ENCODE measurements at regions not wholly inside any gene's neighbourhood (a gene's known extent, or its start where the extent isn't known, plus 50 kb on each side); places are given as distances from the start of the nearest gene placed in this dataset.

DNA sequence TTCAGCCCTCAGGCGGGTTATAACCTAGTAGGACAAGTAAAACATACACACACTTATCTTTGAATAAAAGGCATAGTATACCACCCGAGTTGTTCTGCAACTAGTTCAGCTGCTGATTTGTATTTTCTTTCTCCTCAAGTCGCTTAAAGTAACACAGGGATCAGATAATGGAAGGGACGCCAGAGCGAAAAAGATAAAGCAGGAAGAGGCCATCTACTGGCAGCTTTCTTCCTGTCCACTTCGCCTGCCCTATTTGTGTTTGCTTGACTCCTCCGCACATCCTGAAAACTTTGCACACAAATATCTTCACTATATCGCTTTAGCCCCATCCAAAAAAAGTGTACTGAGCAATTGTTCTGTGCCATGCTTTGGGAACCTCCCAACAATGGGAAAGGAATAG is 238.0 kb upstream of the SOX21 start:
- no peaks in the 10 kb centered on the region for H3K9me3 ChIP-seq (ENCODE audit: low read length)
- H4K20me1 ChIP-seq (ENCODE audit: insufficient read depth), result no peaks in the 10 kb centered on the region
- no peaks in the 10 kb centered on the region for H3K79me2 ChIP-seq (replicated peaks; ENCODE audit: insufficient read depth, low read length)
- H3K27me3 ChIP-seq (ENCODE audit: insufficient read depth, low read depth, low read length), result no peaks in the 10 kb centered on the region
- H2AFZ ChIP-seq (ENCODE audit: low read depth, low read length), result no peak overlapping the region
- peaks cover 4% of the 10 kb centered on the region for H3F3A ChIP-seq (ENCODE audit: insufficient read depth, low read length, poor library complexity, severe bottlenecking)
- TF ChIP-seq TAF1 (IDR thresholded peaks at IDR 0.05; ENCODE audit: low read depth), result no peak
- no peak for TF ChIP-seq CTCF (IDR thresholded peaks at IDR 0.05; ENCODE audit: poor library complexity, severe bottlenecking)
- TF ChIP-seq SMC3 (conservative IDR thresholded peaks at IDR 0.05; ENCODE audit: poor library complexity), result no peak
- TF ChIP-seq RAD21 (conservative IDR thresholded peaks at IDR 0.05), result no peak
- TF ChIP-seq EP300 (conservative IDR thresholded peaks at IDR 0.05; ENCODE audit: poor library complexity, severe bottlenecking), result no peak
- TF ChIP-seq REST (IDR thresholded peaks at IDR 0.05; ENCODE audit: borderline replicate concordance), result no peak
- no peak for TF ChIP-seq EZH2 (IDR thresholded peaks at IDR 0.05; ENCODE audit: borderline replicate concordance, insufficient read depth, low read length, poor library complexity, severe bottlenecking)
- H3K9me2 ChIP-seq (ENCODE audit: insufficient read depth, low read length), result no peaks in the 10 kb centered on the region
- H3K27ac ChIP-seq (ENCODE audit: low read length), result no peak overlapping the region
- H3K4me2 ChIP-seq (ENCODE audit: low read length), result no peak overlapping the region
- no peak overlapping the region for H3K9ac ChIP-seq (ENCODE audit: low read length)
- no peak overlapping the region for H3K4me3 ChIP-seq (ENCODE audit: low read length)
- H3K36me3 ChIP-seq (ENCODE audit: insufficient read depth, low read length), result no peaks in the 10 kb centered on the region

DNA sequence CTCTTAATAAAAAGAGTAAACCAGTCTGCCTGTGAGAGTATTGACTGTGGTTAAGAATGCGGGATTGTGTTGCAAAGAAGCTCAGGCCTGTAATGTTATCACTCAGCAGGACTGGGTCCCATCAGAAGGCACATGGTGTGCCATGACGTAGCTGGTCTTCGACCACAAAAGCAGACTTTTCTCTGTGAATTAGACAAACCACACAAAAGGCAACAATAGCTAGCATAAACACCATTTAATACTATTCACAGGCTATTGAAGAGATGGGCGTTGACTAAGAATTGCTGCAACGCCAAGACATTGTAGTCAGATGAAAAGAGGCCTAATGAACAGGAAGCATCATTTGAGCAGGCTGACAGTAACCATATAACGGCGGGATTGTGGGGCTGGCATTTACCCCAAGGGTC is 235.6 kb upstream of the SOX21 start:
- no peaks in the 10 kb centered on the region for H3K9me3 ChIP-seq (ENCODE audit: low read length)
- H3F3A ChIP-seq (ENCODE audit: insufficient read depth, low read length, poor library complexity, severe bottlenecking), result peaks cover 4% of the 10 kb centered on the region
- H3K4me3 ChIP-seq (ENCODE audit: low read length), result no peak overlapping the region
- no peaks in the 10 kb centered on the region for H3K27me3 ChIP-seq (ENCODE audit: insufficient read depth, low read depth, low read length)
- TF ChIP-seq TAF1 (IDR thresholded peaks at IDR 0.05; ENCODE audit: low read depth), result no peak
- TF ChIP-seq EZH2 (IDR thresholded peaks at IDR 0.05; ENCODE audit: borderline replicate concordance, insufficient read depth, low read length, poor library complexity, severe bottlenecking), result no peak
- no peak for TF ChIP-seq SMC3 (conservative IDR thresholded peaks at IDR 0.05; ENCODE audit: poor library complexity)
- TF ChIP-seq RAD21 (conservative IDR thresholded peaks at IDR 0.05), result no peak
- no peak for TF ChIP-seq EP300 (conservative IDR thresholded peaks at IDR 0.05; ENCODE audit: poor library complexity, severe bottlenecking)
- no peak for TF ChIP-seq REST (IDR thresholded peaks at IDR 0.05; ENCODE audit: borderline replicate concordance)
- TF ChIP-seq CTCF (IDR thresholded peaks at IDR 0.05; ENCODE audit: poor library complexity, severe bottlenecking), result no peak
- TF ChIP-seq POLR2AphosphoS5 (IDR thresholded peaks at IDR 0.05), result no peak
- no peak overlapping the region for H3K27ac ChIP-seq (ENCODE audit: low read length)
- no peak overlapping the region for H3K9ac ChIP-seq (ENCODE audit: low read length)
- H4K20me1 ChIP-seq (ENCODE audit: insufficient read depth), result no peaks in the 10 kb centered on the region
- H3K36me3 ChIP-seq (ENCODE audit: insufficient read depth, low read length), result no peaks in the 10 kb centered on the region
- no peaks in the 10 kb centered on the region for H3K79me2 ChIP-seq (replicated peaks; ENCODE audit: insufficient read depth, low read length)
- H3K4me2 ChIP-seq (ENCODE audit: low read length), result no peak overlapping the region
- H2AFZ ChIP-seq (ENCODE audit: low read depth, low read length), result peak overlapping the region; percentile 34
- no peaks in the 10 kb centered on the region for H3K9me2 ChIP-seq (ENCODE audit: insufficient read depth, low read length)
